Stimulated activated CD4-positive, alpha-beta T cell treated with anti-CD3 and anti-CD28 coated beads, Interleukin-1b, Interleukin-23, amount 100 ng/mL, for 48 hours (primary cell): ENCODE measurements at regions not wholly inside any gene's neighbourhood (a gene's known extent, or its start where the extent isn't known, plus 50 kb on each side); places are given as distances from the start of the nearest gene placed in this dataset.

ENCODE experiments used
- DNase-seq: peaks from one replicate; pipeline ENCODE4 v3.0.0-alpha.2; 2020

- DNase-seq: no peak
Observed at GRCh38 chr1:42096554-42096953, 56.7 kb upstream of the GUCA2B start.

GRCh38 chr1:42089246-42089645, 64.0 kb upstream of the GUCA2B start:
- no peak for DNase-seq

- DNase-seq: no peak
Observed at GRCh38 chr1:42086146-42086545, 67.1 kb upstream of the GUCA2B start.

GRCh38 chr1:42085596-42085995, 67.6 kb upstream of the GUCA2B start:
- DNase-seq: no peak

GRCh38 chr1:42081475-42081874, 71.7 kb upstream of the GUCA2B start:
- DNase-seq: no peak

GRCh38 chr1:42075179-42075578, 78.0 kb upstream of the GUCA2B start:
- DNase-seq: no peak

- DNase-seq: no peak
Observed at GRCh38 chr1:42070996-42071395, 82.2 kb upstream of the GUCA2B start.

GRCh38 chr1:42057800-42058199, 95.4 kb upstream of the GUCA2B start:
- DNase-seq: no peak

- DNase-seq: no peak
Observed at GRCh38 chr1:42056460-42056859, 96.8 kb upstream of the GUCA2B start.

GRCh38 chr1:42055061-42055460, 98.1 kb upstream of the GUCA2B start:
- no peak for DNase-seq

- DNase-seq: no peak
Observed at GRCh38 chr1:42052072-42052699, 101.0 kb upstream of the GUCA2B start.

GRCh38 chr1:42047508-42047880, 105.7 kb upstream of the GUCA2B start:
- DNase-seq: no peak

- DNase-seq: no peak
Observed at GRCh38 chr1:42046761-42047507, 106.3 kb upstream of the GUCA2B start.

- no peak for DNase-seq
Observed at GRCh38 chr1:42044346-42044745, 108.9 kb upstream of the GUCA2B start.

GRCh38 chr1:42043811-42044210, 109.4 kb upstream of the GUCA2B start:
- DNase-seq: no peak

GRCh38 chr1:42043182-42043581, 110.0 kb upstream of the GUCA2B start:
- no peak for DNase-seq

GRCh38 chr1:42041031-42041430, 112.2 kb upstream of the GUCA2B start:
- DNase-seq: no peak

- DNase-seq: no peak
Observed at GRCh38 chr1:42040159-42040558, 113.1 kb upstream of the GUCA2B start.

- DNase-seq: no peak
Observed at GRCh38 chr1:42038261-42038660, 114.9 kb upstream of the GUCA2B start.

GRCh38 chr1:42037586-42037985, 115.6 kb upstream of the GUCA2B start:
- DNase-seq: no peak

GRCh38 chr1:42037161-42037560, 116.0 kb upstream of the GUCA2B start:
- no peak for DNase-seq

- peak; percentile 97 for DNase-seq
Observed at GRCh38 chr1:42035830-42036604, 117.2 kb upstream of the GUCA2B start.

- DNase-seq: peak; percentile 46
Observed at GRCh38 chr1:42035205-42035829, 116.6 kb upstream of the HIVEP3 start.

- no peak for DNase-seq
Observed at GRCh38 chr1:42034426-42034825, 115.7 kb upstream of the HIVEP3 start.
